HG02759 (cell line): ENCODE measurements at regions not wholly inside any gene's neighbourhood (a gene's known extent, or its start where the extent isn't known, plus 50 kb on each side); places are given as distances from the start of the nearest gene placed in this dataset.

Experiments used
- ATAC-seq: cut with Tn5 transposase; IDR thresholded peaks from one replicate; pipeline ENCODE4 v1.9.1; 2021; ENCODE audit warnings: mild to moderate bottlenecking, moderate library complexity; ENCODE audit not compliant: unreplicated experiment

GRCh38 chr12:127192391-127192790, 1074.6 kb upstream of the TMEM132C start:
- ATAC-seq = no peak

GRCh38 chr12:127193341-127193740, 1073.6 kb upstream of the TMEM132C start:
- ATAC-seq = no peak

- no peak for ATAC-seq
These were observed 1072.8 kb upstream of the TMEM132C start for GRCh38 chr12:127194176-127194575.

GRCh38 chr12:127205781-127206555, 1061.0 kb upstream of the TMEM132C start:
- no peak for ATAC-seq

GRCh38 chr12:127209318-127209717, 1057.7 kb upstream of the TMEM132C start:
- no peak for ATAC-seq

- ATAC-seq = no peak
These were observed 1052.8 kb upstream of the TMEM132C start for GRCh38 chr12:127214186-127214585.

GRCh38 chr12:127223011-127223410, 1044.0 kb upstream of the TMEM132C start:
- ATAC-seq = no peak

- no peak for ATAC-seq
These were observed 1043.2 kb upstream of the TMEM132C start for GRCh38 chr12:127223731-127224130.

- no peak for ATAC-seq
These were observed 1036.1 kb upstream of the TMEM132C start for GRCh38 chr12:127230843-127231260.

GRCh38 chr12:127231371-127231770, 1035.6 kb upstream of the TMEM132C start:
- ATAC-seq = no peak

- ATAC-seq = no peak
These were observed 1034.0 kb upstream of the TMEM132C start for GRCh38 chr12:127233016-127233415.

- no peak for ATAC-seq
These were observed 1031.2 kb upstream of the TMEM132C start for GRCh38 chr12:127235761-127236160.

GRCh38 chr12:127236491-127236890, 1030.5 kb upstream of the TMEM132C start:
- no peak for ATAC-seq

GRCh38 chr12:127237151-127237550, 1029.8 kb upstream of the TMEM132C start:
- ATAC-seq = no peak

- no peak for ATAC-seq
These were observed 1028.9 kb upstream of the TMEM132C start for GRCh38 chr12:127238107-127238506.

GRCh38 chr12:127239781-127240180, 1027.2 kb upstream of the TMEM132C start:
- no peak for ATAC-seq

- no peak for ATAC-seq
These were observed 1026.6 kb upstream of the TMEM132C start for GRCh38 chr12:127240249-127240929.

GRCh38 chr12:127241072-127241817, 1025.7 kb upstream of the TMEM132C start:
- ATAC-seq = no peak

GRCh38 chr12:127245009-127245408, 1022.0 kb upstream of the TMEM132C start:
- ATAC-seq = no peak

GRCh38 chr12:127245437-127245836, 1021.5 kb upstream of the TMEM132C start:
- ATAC-seq = no peak

GRCh38 chr12:127247937-127248336, 1019.0 kb upstream of the TMEM132C start:
- ATAC-seq = no peak

GRCh38 chr12:127249428-127249827, 1017.5 kb upstream of the TMEM132C start:
- no peak for ATAC-seq
